Activated CD4-positive, CD25-positive, alpha-beta regulatory T cell (primary cell): ENCODE measurements at regions not wholly inside any gene's neighbourhood (a gene's known extent, or its start where the extent isn't known, plus 50 kb on each side); places are given as distances from the start of the nearest gene placed in this dataset.

Experiments
- DNase-seq, 4 experiments: peaks; one replicate each; lab custom pipeline; 2025; lab: John Stamatoyannopoulos, UW

- DNase-seq, result no peak
Measured at GRCh38 chr4:151887031-151887815, 126.4 kb upstream of the GATB start.

DNA sequence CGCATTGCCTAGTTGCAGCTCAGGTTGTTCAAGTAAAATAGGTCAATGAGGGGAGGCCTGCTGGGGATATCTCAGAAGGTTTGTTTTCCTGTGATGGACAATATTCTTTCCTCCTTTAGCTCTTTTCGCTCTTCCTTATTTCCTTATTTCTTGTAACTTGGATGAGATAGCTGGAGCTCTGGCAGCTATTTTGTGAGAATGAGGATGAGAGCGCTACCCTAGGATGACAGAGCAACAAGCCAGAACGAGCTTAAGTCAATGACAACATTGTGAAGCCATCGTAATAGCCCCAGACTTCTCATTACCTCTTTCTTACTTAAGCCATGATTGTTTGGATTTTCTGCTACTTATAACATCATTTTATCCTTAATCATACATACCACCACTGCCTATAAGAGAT lies 124.3 kb upstream of the GATB start:
- DNase-seq, result no peak

GRCh38 chr4:151883747-151884146 lies 122.9 kb upstream of the GATB start:
- no peak for DNase-seq

- no peak for DNase-seq
Measured at GRCh38 chr4:151882072-151882803, 121.4 kb upstream of the GATB start.

GRCh38 chr4:151879705-151880445 lies 119.1 kb upstream of the GATB start:
- DNase-seq, result no peak

- no peak for DNase-seq
Measured at GRCh38 chr4:151876381-151876988, 115.7 kb upstream of the GATB start.

DNA sequence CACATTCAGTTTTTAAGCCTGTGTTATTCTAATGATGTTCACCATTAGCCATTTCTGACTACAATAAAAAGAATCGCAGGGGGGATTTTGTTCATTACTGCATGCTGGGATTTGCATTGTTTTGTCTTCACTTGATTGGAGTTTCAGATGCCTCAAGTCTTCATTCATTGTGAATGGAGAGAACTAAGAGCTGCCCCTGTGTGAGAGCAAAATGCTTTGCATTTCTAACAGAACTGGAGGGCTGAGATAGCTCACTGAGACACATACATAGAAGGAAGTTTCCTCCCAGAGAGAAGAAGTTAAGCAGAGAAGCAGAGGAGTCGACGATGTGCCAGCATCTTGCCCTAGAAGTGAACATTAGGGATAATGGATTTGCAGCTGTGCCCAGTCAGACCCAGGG lies 113.5 kb upstream of the GATB start:
- no peak for DNase-seq

DNA sequence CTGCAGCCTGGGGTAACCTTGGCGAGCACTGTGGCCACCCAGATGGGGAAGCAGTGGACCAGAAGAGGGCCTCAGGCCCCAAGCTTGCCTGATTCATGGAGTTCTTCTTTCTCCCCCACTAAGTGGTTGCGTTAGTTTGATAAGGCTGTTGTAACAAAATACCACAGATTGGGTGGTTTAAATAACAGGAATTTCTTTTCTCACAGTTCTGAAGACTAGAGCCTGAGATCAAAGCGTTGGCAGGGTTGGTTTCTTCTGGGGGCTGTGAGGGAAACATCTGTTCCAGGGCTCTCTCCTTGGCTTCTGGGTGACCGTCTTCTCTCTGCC lies 105.7 kb upstream of the GATB start:
- DNase-seq, result no peak

GRCh38 chr4:151865744-151866591 lies 105.2 kb upstream of the GATB start:
- no peak for DNase-seq

DNA sequence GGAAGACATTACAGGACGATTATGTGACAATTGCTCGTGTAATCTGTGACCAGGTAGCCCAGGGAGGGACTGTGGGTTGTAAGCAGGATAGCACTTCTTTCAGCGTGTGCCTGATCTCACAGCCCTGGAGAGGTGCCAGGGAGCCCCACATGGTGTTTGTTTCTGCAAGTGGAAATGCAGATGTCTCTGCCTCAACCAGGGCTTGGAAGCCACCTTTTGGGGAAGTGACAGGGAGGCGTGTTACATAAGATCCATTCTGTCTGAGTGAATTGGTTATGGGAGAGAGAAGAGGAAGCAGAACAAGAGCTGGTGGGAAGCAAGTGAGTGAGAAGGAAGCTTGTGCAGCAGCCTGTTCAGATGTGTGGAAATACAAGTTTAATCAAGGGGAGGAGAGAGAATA lies 104.5 kb upstream of the GATB start:
- no peak for DNase-seq

- DNase-seq, result no peak
Measured at GRCh38 chr4:151864068-151864467, 103.3 kb upstream of the GATB start.

GRCh38 chr4:151862766-151863165 lies 102.0 kb upstream of the GATB start:
- no peak for DNase-seq

DNA sequence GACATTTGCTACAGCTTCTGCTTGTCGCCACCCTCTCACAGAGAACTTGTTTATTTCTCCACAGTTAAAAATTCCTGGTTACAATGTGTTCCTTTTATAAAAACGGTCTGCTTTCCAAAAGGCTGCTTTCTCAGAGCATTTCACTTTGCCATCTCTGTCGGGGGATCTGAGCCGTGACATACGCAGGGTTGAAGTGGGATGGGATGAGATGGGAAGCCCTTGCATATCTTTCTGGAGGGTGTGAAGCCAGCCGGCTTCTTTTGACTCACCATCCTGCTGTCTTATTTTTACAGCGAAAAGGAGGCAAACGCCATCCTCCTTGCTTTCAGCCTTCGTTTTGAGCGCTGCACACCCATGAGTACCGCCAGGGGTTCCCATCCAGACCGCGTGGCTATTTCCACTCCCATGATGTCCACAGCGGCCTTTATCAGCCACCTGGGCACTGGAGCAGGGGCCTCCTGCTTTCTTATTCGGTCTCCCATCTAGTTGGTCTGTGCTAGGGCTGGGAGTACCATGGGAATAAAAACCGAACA lies 99.8 kb upstream of the GATB start:
- no peak for DNase-seq

- DNase-seq, result no peak
Measured at GRCh38 chr4:151859641-151860040, 98.8 kb upstream of the GATB start.

GRCh38 chr4:151858356-151858755 lies 97.5 kb upstream of the GATB start:
- DNase-seq, result no peak

DNA sequence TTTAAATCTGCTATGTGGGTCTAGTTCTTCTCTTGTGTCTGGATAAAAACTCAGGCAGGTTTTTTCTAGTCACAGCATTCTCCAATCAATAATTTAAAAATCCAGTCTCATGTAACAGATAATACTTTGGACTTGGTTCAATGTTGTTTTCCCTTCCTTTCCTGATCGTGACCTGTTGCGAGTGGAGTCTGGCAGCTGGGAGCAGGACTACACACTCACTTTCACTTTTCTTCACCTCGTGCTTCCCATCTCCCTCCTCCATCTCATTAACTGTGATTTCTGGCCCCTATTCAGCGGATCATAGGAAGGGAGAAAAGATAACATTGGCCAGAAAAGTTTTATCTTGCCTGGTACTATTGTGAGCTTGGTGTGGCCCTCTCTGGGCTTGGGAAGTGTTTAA lies 96.6 kb upstream of the GATB start:
- DNase-seq, result no peak

DNA sequence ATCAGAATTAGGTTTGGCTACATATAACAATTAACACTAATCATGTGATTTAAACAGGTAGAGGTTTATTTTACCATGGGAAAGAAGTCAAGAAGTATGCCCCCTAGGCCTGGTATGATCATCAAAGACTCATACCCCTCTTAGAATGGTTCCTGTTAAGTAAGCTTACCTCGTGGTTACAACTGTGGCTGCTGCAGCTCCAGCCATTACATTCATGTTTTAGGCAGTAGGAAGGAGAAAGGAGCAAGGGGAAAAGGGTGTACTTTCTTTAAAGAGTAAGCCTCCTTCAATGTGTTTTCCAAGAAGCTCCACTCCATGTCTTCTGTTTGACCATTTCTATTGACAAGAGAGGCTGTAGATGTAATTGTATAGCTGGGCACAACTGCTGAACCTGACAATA lies 94.9 kb upstream of the GATB start:
- no peak for DNase-seq

DNA sequence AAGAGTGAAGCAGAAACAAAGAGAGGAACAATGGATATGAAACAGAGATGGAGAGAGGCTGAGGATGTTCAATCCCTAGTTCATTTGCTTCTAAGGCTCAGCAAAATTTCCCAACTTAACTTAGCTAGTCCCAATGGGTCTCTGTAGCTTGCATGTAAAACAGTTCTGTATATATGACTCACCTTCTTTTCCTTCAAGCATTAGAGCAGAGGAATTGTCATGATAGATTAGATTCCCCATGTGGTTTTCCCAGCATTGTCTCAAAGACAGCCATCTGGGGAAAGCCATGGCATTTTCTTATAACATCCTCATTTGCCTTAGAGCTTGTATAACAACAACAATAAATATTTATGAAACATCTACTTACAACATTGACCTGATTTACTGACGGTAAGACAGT lies 93.9 kb upstream of the GATB start:
- no peak for DNase-seq

DNA sequence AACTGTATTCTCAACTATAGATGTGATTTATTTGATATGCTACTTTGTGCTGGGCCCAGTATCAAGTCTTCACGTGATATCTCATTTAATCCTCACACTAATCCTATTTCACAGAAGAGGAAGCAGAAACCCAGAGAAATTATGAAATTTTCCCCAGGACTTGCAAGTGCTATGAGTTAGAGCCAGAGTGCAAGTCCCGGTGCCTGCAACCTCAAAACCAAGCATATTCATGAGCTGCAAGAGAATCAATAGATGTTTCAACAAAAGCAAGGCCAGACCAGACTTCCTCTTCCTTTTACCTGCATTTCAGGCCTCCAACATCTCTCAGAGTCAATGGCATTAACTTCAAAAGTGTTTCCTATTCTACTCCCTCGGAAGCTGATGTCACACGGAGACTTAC lies 92.2 kb upstream of the GATB start:
- no peak for DNase-seq

GRCh38 chr4:151852202-151852601 lies 91.4 kb upstream of the GATB start:
- DNase-seq, result no peak

DNA sequence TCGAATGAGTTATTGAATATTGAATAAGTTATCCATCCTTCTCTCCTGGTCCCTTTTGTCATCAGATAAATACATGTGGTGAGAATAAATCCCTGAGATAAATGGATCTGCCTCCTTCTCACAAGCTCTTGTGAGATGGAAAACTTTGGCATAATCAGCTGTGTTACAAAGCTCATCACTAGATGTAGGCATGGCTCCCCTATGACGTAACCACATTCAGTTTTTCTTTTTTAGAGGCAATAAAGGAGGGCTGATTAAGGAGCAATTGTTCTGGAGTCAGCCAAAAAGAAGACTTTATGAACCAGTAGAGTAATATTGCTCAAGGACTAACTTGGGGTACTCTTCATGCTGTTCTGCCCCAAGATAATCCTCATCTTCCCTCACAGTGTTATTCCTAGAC lies 90.5 kb upstream of the GATB start:
- DNase-seq, result no peak
